HG03378 (cell line): ENCODE measurements at regions not wholly inside any gene's neighbourhood (a gene's known extent, or its start where the extent isn't known, plus 50 kb on each side); places are given as distances from the start of the nearest gene placed in this dataset.

Source experiments
- ATAC-seq: cut with Tn5 transposase; IDR thresholded peaks from one replicate; pipeline ENCODE4 v1.9.1; 2021; ENCODE audit warnings: mild to moderate bottlenecking, moderate library complexity; ENCODE audit not compliant: unreplicated experiment

DNA sequence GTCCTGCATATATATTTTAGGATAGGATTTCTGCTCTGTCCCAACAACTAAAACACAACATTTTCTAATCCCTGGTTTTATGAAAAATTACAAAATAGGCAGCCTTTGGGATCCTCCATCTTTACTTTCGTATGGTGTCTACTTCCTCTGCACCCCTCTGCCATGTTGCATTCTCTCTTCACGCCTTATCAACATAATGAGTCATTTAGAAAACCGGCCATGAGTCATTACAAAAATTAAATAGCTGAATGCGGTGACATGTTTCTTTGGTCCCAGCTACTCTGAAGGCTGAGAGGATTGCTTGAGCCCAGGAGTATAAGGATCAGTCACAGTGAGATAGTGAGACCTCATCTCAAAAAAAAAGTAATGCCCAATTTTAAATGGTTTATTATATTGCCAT, 148.1 kb upstream of the CELF2 start:
- peak; percentile 94 for ATAC-seq

DNA sequence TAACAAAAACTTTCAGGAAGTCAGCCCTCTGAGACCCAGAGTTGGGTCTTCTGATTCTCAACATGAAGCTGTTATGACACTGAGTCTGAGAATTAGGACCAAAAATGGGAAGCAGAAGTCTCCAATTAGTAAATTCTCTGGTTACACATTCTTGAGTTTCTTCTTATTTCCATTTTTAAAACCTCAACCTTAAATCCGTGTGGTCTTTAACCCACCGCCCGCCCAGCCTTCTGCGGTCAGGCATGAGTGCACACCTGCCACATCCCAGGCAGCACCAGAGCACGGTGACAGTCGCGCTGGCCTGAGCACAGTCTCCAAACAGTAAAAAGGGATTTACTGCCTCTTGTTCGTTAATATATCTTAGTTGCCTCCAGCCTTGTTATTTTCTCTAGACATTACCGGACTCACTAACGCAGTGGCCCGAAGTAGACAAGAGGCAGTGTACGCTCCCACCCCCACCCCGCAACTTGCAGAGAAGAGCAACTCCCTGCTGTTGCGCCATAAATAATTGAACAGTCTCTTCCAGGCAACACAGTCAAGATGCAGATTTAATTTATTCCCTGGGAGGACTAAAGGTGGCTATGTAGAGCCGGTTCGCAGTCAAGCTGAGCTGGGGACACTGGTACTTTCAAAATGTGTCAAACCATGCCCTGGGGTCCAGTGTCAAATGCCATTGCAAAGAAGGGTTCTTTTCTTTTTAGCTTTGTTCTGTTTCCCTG, 147.0 kb upstream of the CELF2 start:
- peak; percentile 40 for ATAC-seq

DNA sequence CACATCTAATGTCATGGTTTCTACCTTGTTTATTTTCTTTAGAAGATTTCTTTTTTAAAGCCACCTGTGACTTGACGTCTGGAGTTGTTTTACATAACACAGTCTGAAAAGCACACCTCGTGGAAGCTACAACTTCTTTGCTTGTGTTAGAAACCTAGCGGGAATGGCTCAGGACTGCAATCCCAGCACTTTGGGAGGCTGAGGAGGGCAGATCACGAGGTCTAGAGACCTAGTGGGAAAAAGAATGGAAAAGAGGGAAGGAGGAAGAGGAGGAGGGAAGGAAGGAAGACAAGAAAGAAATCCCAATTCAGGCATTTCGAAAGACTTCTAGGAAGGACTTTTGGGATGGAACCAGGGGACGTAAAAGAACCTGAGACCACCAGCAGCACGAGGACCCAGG, 146.3 kb upstream of the CELF2 start:
- ATAC-seq = no peak

DNA sequence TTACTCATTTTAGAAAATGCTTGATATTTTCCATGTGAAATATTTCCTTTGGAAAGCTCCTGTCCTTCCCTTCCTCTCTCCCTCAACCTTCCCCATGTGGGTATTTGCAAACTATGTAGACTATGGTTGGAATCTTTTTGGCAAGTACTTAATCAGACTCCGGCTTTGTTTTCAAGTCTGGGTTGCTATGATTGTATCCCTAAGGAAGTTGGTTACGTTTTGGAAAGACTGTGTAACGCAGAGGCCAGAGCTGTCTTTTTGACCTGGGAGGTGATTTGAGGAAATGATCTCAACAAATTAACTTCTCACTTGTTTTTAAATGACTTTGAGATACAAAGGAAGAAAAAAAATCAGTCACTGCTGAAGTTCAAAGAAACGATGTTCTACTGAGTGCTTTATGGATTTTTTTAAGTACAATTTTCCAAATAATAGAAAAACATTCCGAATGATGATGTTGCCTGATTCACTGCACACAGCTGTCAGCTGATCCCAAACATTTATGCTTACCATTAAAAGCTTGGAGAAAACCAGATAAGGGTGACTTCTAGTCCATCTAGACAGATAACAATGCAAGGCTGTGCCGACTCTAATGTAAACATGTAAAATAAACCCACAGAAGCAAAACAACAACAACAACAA, 145.5 kb upstream of the CELF2 start:
- ATAC-seq = no peak

DNA sequence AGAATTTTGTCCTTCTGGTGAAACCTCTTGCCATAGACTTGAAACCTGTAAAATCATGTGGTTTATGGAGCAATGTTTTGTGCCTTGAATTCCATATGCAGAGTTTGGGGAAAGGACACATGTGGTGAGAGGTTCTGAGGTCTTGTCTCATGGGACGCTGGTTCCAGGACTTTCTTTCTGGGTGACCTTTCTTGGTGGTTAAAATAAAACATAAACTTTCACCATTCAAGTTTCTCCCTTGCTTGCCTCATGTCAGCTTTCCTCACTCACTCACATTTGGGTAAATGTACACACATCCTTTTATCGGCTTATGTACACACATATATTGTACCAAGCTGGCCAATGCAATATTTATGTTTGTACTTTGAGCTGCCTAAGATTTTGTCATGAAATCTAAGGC, 144.9 kb upstream of the CELF2 start:
- ATAC-seq = no peak

DNA sequence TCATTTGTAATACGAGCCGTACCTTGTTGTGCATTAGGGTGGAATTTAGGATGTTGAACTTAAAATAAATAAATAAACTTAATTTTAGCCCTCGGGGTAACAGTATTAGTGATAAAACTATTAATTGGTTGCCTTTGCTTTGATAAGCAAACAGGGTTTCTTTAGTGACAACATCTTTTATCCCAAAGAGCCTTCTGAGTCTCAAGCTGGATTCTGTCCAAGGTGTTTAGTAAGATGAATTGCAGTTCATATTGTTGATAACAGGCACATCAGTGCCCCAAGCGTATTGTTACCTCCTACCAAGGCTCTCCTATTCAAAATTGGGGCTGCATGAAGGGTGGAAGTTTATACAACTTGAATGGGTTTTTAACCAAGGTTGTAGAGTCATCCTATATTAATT, 144.4 kb upstream of the CELF2 start:
- ATAC-seq = no peak

DNA sequence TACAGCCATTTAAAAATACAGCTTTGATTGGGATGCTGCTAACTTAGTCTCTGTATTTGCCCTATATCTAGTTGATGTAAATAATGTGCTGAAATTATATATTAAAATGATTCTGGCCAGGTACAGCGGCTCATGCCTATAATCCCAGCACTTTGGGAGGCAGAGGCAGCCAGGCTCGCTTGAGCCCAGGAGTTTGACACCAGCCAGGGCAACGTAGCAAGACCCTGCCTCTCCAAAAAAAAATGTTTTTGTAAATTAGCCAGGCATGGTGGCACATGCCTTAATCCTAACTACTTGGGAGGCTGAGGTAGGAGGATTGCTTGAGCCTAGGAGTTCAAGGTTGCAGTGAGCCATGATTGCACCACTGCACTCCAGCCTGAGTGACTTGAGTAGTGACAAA, 143.8 kb upstream of the CELF2 start:
- no peak for ATAC-seq

DNA sequence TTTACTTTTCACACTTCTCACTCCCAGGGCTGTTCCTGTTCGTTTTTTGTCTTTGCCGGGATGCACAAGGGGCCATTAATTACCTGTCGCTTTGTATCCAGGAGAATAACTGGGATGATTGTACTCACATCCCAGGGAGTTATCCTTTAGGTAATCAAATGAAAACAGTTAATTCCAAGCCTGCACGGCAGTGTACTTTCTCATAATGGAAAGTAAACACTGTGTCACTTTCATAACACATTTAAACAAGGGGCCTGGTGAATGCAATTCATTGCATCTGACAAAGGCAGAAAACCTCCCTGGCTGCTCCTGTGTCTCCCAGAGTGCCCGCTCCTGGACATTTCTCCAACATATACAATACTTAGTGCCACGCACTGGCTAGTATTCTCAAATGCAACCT, 138.7 kb upstream of the CELF2 start:
- no peak for ATAC-seq

DNA sequence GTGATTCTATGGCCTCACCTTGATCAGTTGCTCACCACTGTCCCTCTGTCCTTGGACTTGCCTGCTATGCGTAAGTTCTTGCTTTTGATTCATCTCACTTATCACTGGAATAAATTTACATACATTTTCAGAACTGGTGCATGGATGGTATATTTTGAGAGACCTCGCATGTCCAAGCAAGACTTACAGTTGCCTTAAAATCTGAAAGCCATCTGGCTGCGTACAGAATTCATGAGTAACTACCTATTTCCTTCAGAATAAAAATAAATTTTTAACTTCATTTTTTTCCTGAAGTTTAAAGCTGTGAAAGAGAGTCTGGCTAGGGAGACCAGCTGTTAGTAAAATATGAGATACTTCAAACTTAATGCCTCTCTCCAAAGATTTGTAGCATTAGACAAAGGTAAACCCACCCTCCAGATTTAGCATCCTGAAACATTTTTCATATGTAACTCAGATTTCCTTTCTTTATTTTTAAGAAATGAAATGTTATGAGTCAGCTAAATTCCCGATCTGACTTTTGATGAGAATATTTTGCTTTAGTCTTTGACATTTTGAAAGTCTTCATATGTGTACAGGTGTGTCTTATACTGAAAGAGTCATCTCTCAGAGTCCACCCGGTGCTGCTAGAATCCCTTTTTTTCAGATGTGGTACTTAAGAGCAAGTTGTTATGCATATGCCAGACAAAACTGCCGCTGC, 136.4 kb upstream of the CELF2 start:
- no peak for ATAC-seq

DNA sequence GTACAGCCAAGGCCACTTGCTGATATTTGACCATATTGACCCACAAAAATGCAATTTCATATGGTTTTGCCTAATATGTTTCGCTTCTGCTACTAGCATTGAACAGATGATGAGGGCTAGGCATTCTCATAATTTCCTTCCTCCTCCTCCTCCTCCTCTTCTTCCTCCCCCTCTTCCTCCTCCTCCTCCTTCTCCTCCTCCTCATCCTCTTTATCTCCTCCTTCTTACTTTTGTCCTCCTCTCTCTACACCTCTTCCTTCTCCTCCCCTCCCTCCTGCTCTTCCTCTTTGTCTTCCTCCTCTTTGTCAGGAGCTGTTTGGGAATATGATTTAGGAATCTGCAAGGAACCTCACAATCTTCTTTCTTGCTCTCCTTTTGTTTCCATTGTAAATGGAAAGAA, 133.9 kb upstream of the CELF2 start:
- ATAC-seq = no peak

DNA sequence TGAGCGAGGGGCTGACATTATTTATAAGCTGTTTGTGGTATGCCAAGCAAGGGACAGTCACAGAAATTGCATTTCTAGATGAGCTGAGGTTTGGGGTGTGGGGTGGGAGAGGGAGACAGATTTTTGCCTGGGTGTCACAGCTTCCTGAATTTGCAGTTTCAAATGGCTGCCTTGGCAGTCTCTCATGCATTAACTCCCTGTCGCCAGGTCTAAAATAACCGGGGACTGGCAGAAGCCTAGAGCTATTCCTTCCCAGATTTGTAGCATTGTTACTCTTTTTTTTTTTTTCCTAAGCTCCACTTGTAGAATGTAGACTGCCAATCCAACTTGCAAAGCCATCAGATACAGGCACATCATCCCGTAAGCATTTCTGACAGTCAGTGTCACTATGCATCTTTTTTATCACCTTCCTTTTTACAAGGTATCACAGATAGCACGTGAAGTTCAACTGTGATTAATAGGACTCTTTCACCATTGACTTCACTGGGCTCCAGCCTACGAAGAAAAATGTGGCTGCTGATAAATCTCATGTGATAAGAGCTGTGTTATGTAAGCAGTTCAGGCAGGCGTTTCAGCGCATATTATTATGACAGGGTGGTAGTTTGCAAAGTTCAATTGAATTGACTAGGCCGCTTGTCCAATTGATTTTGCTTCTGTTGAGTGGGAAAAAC, 130.7 kb upstream of the CELF2 start:
- ATAC-seq = no peak

DNA sequence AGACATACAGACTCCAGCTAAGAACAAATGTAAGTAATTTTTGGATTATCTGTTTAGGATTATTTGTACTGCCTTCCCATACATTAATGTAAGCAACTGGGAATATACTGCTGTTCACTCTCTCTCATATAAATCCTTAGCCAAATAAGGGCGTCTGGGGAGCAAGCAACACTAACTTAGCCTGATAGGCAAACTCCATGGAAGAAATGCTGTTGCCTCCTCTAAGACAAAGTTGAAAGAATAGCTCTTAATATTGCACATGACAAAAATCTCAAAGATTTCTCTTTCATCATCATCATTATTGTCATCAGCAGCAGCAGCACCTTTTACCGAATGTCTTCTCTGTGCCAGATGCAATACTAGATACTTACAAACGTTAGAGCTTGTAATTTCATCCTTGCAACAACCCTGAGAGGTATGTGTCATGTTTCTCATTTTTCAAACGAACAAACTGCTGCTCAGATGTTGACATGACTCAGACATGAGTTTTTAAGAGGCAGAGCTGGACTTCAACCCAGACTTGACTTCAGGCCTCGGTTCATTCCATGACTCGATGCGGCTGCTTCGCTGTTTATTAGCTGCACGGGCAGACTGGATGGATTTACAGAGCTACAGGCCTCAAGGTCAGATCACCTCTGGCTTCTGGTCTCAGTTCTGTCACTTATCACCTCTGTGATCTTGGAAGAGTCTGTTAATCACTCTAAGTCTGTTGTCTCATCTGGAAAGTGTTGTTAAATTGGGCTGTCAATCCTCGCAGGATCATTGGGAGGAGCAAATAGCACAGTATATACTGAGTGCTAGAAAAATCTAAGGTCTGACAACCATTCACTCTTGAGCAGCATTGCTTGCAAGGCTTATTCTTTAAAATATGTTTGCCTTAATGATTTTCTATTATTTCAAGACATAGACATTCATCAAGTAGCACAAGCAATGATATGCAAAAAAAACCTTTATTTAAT, 126.3 kb upstream of the CELF2 start:
- no peak for ATAC-seq

DNA sequence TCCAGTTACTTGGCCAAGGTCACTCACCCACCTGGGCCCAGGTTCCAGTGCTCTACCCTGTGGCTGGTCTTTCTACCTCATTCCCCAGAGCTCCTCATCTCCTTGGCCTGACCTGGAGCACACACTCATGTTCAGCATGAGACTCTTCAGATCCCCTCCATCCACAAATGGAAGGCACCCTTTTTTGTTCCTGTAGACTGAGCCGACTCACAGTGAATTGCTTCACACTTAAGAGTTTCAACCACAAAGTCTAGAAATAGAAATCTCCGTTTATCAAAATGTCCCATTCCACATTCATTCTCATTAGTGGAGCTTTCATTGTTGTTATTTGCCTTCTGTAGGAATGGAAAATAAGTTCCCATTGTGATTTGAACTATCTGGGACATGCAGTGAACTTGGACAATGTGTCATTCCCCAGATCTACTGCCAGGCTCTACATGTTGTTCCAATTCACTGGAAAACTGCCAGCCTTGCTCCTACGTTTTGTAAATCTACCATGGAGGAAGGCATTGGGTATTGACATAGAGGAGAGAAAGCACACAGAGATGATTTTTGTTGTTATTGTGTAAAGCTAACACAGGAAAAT, 125.3 kb upstream of the CELF2 start:
- ATAC-seq = no peak

DNA sequence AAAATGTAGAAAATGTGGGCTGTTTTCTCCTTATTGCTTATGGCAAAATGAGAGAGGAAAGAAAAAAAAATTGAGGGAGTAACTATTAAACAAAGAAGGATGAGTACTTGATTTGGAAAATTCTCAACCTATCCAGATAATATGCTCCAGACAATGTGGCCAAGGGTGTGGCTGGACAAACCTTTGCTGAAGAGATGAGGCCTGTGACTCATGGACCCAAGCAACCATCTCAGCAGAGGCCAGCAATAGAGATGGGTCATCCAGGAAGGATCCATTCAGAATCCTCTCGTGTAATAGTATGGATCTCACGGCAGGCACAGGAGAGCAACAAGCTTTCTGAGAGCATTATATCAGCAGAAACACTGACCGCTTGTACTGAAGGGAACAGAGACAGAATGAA, 120.3 kb upstream of the CELF2 start:
- no peak for ATAC-seq

DNA sequence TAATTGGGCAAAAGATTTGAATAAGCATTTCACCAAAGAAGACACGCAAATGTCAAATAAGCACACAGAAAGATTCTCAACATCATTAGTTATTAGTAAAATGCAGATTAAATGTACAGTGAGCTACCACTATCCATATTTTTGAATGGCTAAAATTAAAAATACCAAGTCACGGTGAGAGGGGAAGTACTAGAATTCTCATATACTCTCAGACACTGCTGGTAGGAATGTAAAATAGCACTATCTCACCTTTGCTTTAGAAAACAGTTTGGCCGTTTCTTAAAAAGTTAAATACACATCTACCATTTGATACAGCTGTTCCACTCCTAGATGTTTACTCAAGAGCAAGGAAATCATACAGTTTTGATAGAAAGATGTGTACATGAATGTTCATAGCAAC, 115.8 kb upstream of the CELF2 start:
- ATAC-seq = no peak

DNA sequence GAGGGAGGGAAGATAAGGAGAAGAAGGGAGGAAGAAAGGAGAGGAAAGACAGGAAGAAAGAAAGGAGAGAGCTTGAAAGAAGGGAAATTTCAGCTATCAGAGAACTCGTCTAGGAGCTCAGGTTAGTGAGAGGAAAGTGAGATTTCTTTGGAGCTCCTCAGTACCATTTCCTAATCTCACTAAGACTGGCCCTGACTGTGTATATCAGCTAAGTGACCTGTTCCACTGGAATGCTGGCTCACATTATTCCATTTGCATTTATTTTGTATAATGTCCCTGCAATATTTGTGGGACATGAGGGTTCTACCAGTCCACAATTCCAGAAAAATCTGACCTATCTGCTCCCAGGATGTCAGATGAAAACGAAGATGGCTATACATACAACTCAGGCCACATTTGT, 114.7 kb upstream of the CELF2 start:
- ATAC-seq = no peak

DNA sequence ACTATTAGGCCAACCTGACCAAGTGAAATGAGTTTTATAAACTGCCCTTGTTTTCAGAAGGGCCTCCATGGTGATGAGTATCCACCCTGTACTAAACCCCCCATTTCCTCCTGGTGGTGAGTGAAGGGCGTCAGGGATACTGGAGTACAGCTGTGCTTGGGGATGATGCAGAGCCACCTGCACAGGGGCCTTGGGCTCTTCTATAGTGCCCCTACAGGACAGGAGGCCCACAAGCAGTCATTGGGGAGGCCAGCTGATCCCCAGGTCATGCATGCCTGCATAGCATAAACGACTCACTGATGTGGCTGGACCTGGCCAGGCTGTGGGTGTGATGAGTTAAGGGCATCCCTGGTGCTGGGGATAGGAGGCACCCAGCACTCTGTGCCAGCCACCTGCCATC, 114.1 kb upstream of the CELF2 start:
- ATAC-seq = no peak

DNA sequence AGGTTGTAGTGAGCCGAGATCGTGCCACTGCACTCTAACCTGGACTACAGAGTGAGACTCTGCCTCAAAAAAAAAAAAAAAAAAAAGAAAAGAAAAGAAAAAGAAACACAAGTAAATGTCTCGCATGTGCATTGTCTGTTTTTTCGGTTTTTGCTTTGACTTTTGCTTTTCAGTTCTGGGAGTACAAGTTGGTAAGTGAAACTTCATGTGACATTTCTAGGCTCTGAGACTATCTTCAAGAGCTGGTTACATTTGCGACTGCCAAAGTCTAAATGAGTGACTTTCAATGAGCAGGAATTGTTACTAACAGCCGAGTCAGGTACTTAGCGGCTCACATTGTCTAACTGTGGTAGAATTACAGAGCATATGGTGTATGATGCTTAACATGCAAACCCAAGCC, 107.0 kb upstream of the CELF2 start:
- no peak for ATAC-seq

DNA sequence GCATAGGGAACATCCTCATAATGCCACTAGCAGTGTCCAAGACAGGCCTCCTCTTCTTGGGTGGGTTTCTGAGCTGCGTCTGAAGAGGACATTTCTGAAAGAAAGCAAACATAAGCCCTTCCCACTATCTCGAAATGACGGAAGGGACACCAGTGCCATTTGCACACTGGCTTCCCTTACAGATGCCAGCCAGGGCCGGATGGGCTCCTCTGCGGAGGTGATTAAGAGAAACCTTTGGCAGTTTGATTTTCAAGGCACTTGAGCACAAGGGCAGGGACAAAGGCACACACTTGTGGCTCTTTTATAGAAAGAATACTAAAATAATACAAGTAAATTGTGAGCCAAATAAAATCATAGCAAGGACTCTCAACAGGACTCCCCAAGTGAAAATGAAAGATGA, 106.6 kb upstream of the CELF2 start:
- no peak for ATAC-seq

DNA sequence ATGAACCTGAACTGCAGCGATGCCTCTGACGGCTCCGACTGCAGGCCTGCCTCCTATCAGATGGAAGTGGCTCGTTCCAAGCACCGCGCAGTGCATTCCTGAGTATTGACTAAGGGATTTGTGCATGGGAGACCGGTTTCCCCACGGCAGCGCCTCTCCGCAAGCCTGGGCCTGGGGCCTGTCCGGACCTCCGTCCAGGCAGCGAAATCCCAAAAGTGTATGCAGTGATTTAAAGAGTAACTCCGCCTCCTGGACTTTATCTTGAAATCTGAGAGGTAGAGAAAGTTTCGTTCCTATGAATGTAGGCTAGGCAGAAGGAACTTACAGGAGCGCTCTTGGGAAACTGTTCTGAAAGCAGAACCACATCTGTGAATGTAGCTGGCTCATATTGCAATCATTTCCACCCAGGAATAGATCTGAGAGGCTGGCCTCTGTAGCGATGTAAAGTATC, 106.2 kb upstream of the CELF2 start:
- no peak for ATAC-seq
